Tibial nerve (tissue), 4 donors: ENCODE measurements at regions not wholly inside any gene's neighbourhood (a gene's known extent, or its start where the extent isn't known, plus 50 kb on each side); places are given as distances from the start of the nearest gene placed in this dataset.

ENCODE experiments used
- CTCF ChIP-seq, 5 experiments: fragments of 200-600 bp in 3 of 5; fragments of 450-650 bp in 2 of 5; sonication (generic) in 3 of 5; IDR thresholded peaks; one replicate each; pipeline ENCODE4 v1.5.1; 2016 to 2019; ENCODE audit warnings: antibody characterized with exemption in 5 of 5, mild to moderate bottlenecking in 3 of 5, moderate library complexity in 2 of 5
- EP300 ChIP-seq, 2 donors: sonication (generic); formaldehyde crosslinking; IDR thresholded peaks; one replicate each; pipeline ENCODE4 v1.6.1; 2017; ENCODE audit warnings: antibody characterized with exemption in 2 of 2, mild to moderate bottlenecking in 1 of 2
- POLR2A ChIP-seq, 2 donors: fragments of 450-650 bp; IDR thresholded peaks; one replicate each; pipeline ENCODE4 v1.6.1; 2017; ENCODE audit warnings: antibody characterized with exemption in 2 of 2, mild to moderate bottlenecking in 2 of 2, moderate library complexity in 2 of 2

DNA sequence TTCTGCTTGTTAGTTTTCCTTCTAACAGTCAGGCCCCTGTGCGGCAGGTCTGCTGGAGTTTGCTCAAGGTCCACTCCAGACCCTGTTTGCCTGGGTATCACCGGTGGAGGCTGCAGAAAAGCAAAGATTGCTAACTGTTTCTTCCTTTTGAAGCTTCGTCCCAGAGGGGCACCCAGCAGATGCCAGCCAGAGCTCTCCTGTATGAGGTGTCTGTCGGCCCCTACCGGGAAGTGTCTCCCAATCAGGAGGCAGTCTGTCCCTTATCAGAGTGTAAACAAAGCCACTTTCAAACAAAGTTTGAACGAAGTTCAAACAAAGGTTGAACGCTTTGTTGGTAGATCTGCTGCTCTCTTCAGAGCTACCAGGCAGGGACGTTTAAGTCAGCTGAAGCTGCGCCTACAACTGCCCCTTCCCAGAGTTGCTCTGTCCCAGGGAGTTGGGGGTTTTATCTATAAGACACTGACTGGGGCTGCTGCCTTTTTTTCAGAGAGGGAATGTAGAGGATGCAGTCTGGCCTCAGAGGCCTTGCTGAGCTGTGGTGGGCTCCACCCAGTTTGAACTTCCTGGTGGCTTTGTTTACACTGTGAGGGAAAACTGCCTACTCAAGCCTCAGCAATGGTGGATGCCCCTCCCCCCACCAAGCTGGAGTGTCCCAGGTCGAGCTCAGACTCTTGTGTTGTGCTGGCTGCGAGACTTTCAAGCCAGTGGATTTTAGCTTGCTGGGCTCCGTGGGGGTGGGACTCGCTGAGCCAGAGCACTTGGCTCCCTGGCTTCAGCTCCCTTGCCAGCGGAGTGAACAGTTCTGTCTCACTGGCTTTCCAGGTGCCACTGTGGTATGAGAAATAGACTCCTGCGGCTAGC, 401.8 kb downstream of the SRGAP2C start:
- TF ChIP-seq CTCF (IDR thresholded peaks at IDR 0.05): no peak
- no peak for TF ChIP-seq POLR2A (IDR thresholded peaks at IDR 0.05)
- no peak for TF ChIP-seq EP300 (IDR thresholded peaks at IDR 0.05)
